ENCODE measurements at regions not wholly inside any gene's neighbourhood (a gene's known extent, or its start where the extent isn't known, plus 50 kb on each side); places are given as distances from the start of the nearest gene placed in this dataset.
"Not testable (repeated sequence)": the region's sequence is repeated elsewhere in the genome, so short reads cannot be mapped to it uniquely, and the experiment has no call there.

GRCh38 chr4:111360906-111361305 lies 738.0 kb upstream of the PITX2 start:
- H3K4me3 ChIP-seq (ENCODE audit: insufficient read length, low read depth), result no peak overlapping the region
- DNase-seq (ENCODE audit: low read depth, low spot score), result no peak
- no peak overlapping the region for H3K9ac ChIP-seq (ENCODE audit: insufficient read length, low read depth)
- TF ChIP-seq SUZ12 (IDR thresholded peaks at IDR 0.05; ENCODE audit: extremely low read depth, insufficient read depth, insufficient read length), result no peak
- H3K36me3 ChIP-seq (ENCODE audit: insufficient read depth, insufficient read length, low read length), result no peaks in the 10 kb centered on the region
- H3K27me3 ChIP-seq (ENCODE audit: insufficient read depth, insufficient read length), result no peaks in the 10 kb centered on the region
- H3K4me1 ChIP-seq (ENCODE audit: insufficient read depth, insufficient read length), result no peaks in the 10 kb centered on the region
- H3K9me3 ChIP-seq (ENCODE audit: insufficient read depth, low read length), result no peaks in the 10 kb centered on the region

GRCh38 chr4:111362941-111363361 lies 740.1 kb upstream of the PITX2 start:
- no peaks in the 10 kb centered on the region for H3K4me1 ChIP-seq (ENCODE audit: insufficient read depth, insufficient read length)
- no peaks in the 10 kb centered on the region for H3K27me3 ChIP-seq (ENCODE audit: insufficient read depth, insufficient read length)
- no peaks in the 10 kb centered on the region for H3K36me3 ChIP-seq (ENCODE audit: insufficient read depth, insufficient read length, low read length)
- no peak overlapping the region for H3K9ac ChIP-seq (ENCODE audit: insufficient read length, low read depth)
- no peak for TF ChIP-seq ZNF274 (IDR thresholded peaks at IDR 0.05; ENCODE audit: low read depth, low read length)
- no peak overlapping the region for H3K4me3 ChIP-seq (ENCODE audit: insufficient read length, low read depth)
- DNase-seq (ENCODE audit: low read depth, low spot score), result no peak
- no peaks in the 10 kb centered on the region for H3K9me3 ChIP-seq (ENCODE audit: insufficient read depth, low read length)

GRCh38 chr4:111377880-111378279 lies 755.0 kb upstream of the PITX2 start:
- not testable (repeated sequence) for H3K27me3 ChIP-seq (ENCODE audit: insufficient read depth, insufficient read length); DNase-seq (ENCODE audit: low read depth, low spot score); H3K36me3 ChIP-seq (ENCODE audit: insufficient read depth, insufficient read length, low read length); H3K4me3 ChIP-seq (ENCODE audit: insufficient read length, low read depth); H3K4me1 ChIP-seq (ENCODE audit: insufficient read depth, insufficient read length); H3K9ac ChIP-seq (ENCODE audit: insufficient read length, low read depth); H3K9me3 ChIP-seq (ENCODE audit: insufficient read depth, low read length)

GRCh38 chr4:111388561-111388960 lies 756.7 kb upstream of the FAM241A start:
- Histone ChIP-seq H3K4me1 (ENCODE audit: insufficient read depth, insufficient read length) (no peaks in the 10 kb centered on the region), H3K9me3 (ENCODE audit: insufficient read depth, low read length) (no peaks in the 10 kb centered on the region), H3K27me3 (ENCODE audit: insufficient read depth, insufficient read length) (no peaks in the 10 kb centered on the region), H3K36me3 (ENCODE audit: insufficient read depth, insufficient read length, low read length) (no peaks in the 10 kb centered on the region), H3K9ac (ENCODE audit: insufficient read length, low read depth) (no peak overlapping the region), H3K4me3 (ENCODE audit: insufficient read length, low read depth) (no peak overlapping the region)
- TF ChIP-seq SUZ12 (IDR thresholded peaks at IDR 0.05; ENCODE audit: extremely low read depth, insufficient read depth, insufficient read length), result no peak
- DNase-seq (ENCODE audit: low read depth, low spot score), result no peak

- Histone ChIP-seq H3K27me3 (ENCODE audit: insufficient read depth, insufficient read length) (no peaks in the 10 kb centered on the region), H3K4me1 (ENCODE audit: insufficient read depth, insufficient read length) (no peaks in the 10 kb centered on the region), H3K36me3 (ENCODE audit: insufficient read depth, insufficient read length, low read length) (no peaks in the 10 kb centered on the region), H3K4me3 (ENCODE audit: insufficient read length, low read depth) (no peak overlapping the region), H3K9ac (ENCODE audit: insufficient read length, low read depth) (no peak overlapping the region), H3K9me3 (ENCODE audit: insufficient read depth, low read length) (no peaks in the 10 kb centered on the region)
- DNase-seq (ENCODE audit: low read depth, low spot score), result no peak
- no peak for TF ChIP-seq YY1 (IDR thresholded peaks at IDR 0.05; ENCODE audit: insufficient read depth, insufficient read length)
- no peak for TF ChIP-seq SUZ12 (IDR thresholded peaks at IDR 0.05; ENCODE audit: extremely low read depth, insufficient read depth, insufficient read length)
Observed at GRCh38 chr4:111391829-111392228, 753.4 kb upstream of the FAM241A start.

GRCh38 chr4:111393781-111394180 lies 751.5 kb upstream of the FAM241A start:
- H3K4me1 ChIP-seq (ENCODE audit: insufficient read depth, insufficient read length), result no peaks in the 10 kb centered on the region
- DNase-seq (ENCODE audit: low read depth, low spot score), result no peak
- no peaks in the 10 kb centered on the region for H3K36me3 ChIP-seq (ENCODE audit: insufficient read depth, insufficient read length, low read length)
- no peaks in the 10 kb centered on the region for H3K27me3 ChIP-seq (ENCODE audit: insufficient read depth, insufficient read length)
- no peaks in the 10 kb centered on the region for H3K9me3 ChIP-seq (ENCODE audit: insufficient read depth, low read length)
- no peak overlapping the region for H3K4me3 ChIP-seq (ENCODE audit: insufficient read length, low read depth)
- TF ChIP-seq ZNF274 (IDR thresholded peaks at IDR 0.05; ENCODE audit: low read depth, low read length), result no peak
- TF ChIP-seq SUZ12 (IDR thresholded peaks at IDR 0.05; ENCODE audit: extremely low read depth, insufficient read depth, insufficient read length), result no peak
- no peak for TF ChIP-seq YY1 (IDR thresholded peaks at IDR 0.05; ENCODE audit: insufficient read depth, insufficient read length)
- H3K9ac ChIP-seq (ENCODE audit: insufficient read length, low read depth), result no peak overlapping the region

- no peaks in the 10 kb centered on the region for H3K27me3 ChIP-seq (ENCODE audit: insufficient read depth, insufficient read length)
- no peaks in the 10 kb centered on the region for H3K4me1 ChIP-seq (ENCODE audit: insufficient read depth, insufficient read length)
- no peak overlapping the region for H3K9ac ChIP-seq (ENCODE audit: insufficient read length, low read depth)
- DNase-seq (ENCODE audit: low read depth, low spot score), result no peak
- H3K4me3 ChIP-seq (ENCODE audit: insufficient read length, low read depth), result no peak overlapping the region
- no peaks in the 10 kb centered on the region for H3K36me3 ChIP-seq (ENCODE audit: insufficient read depth, insufficient read length, low read length)
- no peaks in the 10 kb centered on the region for H3K9me3 ChIP-seq (ENCODE audit: insufficient read depth, low read length)
- no peak for TF ChIP-seq ZNF274 (IDR thresholded peaks at IDR 0.05; ENCODE audit: low read depth, low read length)
- no peak for TF ChIP-seq YY1 (IDR thresholded peaks at IDR 0.05; ENCODE audit: insufficient read depth, insufficient read length)
- no peak for TF ChIP-seq SUZ12 (IDR thresholded peaks at IDR 0.05; ENCODE audit: extremely low read depth, insufficient read depth, insufficient read length)
Observed at GRCh38 chr4:111398906-111399330, 746.3 kb upstream of the FAM241A start.

- H3K4me1 ChIP-seq (ENCODE audit: insufficient read depth, insufficient read length), result no peaks in the 10 kb centered on the region
Observed at GRCh38 chr4:111399623-111400022, 745.6 kb upstream of the FAM241A start.

More at GRCh38 chr4:111399623-111400022, 745.6 kb upstream of the FAM241A start:
- H3K9me3 ChIP-seq (ENCODE audit: insufficient read depth, low read length), result no peaks in the 10 kb centered on the region
- H3K36me3 ChIP-seq (ENCODE audit: insufficient read depth, insufficient read length, low read length), result no peaks in the 10 kb centered on the region
- no peak overlapping the region for H3K9ac ChIP-seq (ENCODE audit: insufficient read length, low read depth)
- no peaks in the 10 kb centered on the region for H3K27me3 ChIP-seq (ENCODE audit: insufficient read depth, insufficient read length)
- DNase-seq (ENCODE audit: low read depth, low spot score), result no peak
- no peak overlapping the region for H3K4me3 ChIP-seq (ENCODE audit: insufficient read length, low read depth)
- no peak for TF ChIP-seq YY1 (IDR thresholded peaks at IDR 0.05; ENCODE audit: insufficient read depth, insufficient read length)
- no peak for TF ChIP-seq ZNF274 (IDR thresholded peaks at IDR 0.05; ENCODE audit: low read depth, low read length)

Data from NT2/D1 (cell line).